ENCODE measurements at regions not wholly inside any gene's neighbourhood (a gene's known extent, or its start where the extent isn't known, plus 50 kb on each side); places are given as distances from the start of the nearest gene placed in this dataset.

GRCh38 chr16:86089334-86089900, 190.5 kb downstream of the IRF8 start:
- DNase-seq (ENCODE audit: low read depth): no peak

GRCh38 chr16:86089991-86090390, 191.0 kb downstream of the IRF8 start:
- DNase-seq (ENCODE audit: low read depth): no peak

- no peak for DNase-seq (ENCODE audit: low read depth)
Observed at GRCh38 chr16:86090461-86091170, 191.7 kb downstream of the IRF8 start.

GRCh38 chr16:86091976-86092375, 193.0 kb downstream of the IRF8 start:
- no peak for DNase-seq (ENCODE audit: low read depth)

GRCh38 chr16:86092586-86093480, 193.9 kb downstream of the IRF8 start:
- no peak for DNase-seq (ENCODE audit: low read depth)

- no peak for DNase-seq (ENCODE audit: low read depth)
Observed at GRCh38 chr16:86093801-86094750, 195.1 kb downstream of the IRF8 start.

GRCh38 chr16:86095131-86095752, 196.3 kb downstream of the IRF8 start:
- DNase-seq (ENCODE audit: low read depth): no peak

- DNase-seq (ENCODE audit: low read depth): no peak
Observed at GRCh38 chr16:86095906-86096485, 197.0 kb downstream of the IRF8 start.

- no peak for DNase-seq (ENCODE audit: low read depth)
Observed at GRCh38 chr16:86096850-86097249, 197.9 kb downstream of the IRF8 start.

- no peak for DNase-seq (ENCODE audit: low read depth)
Observed at GRCh38 chr16:86099326-86099725, 200.4 kb downstream of the IRF8 start.

GRCh38 chr16:86100205-86101136, 201.5 kb downstream of the IRF8 start:
- no peak for DNase-seq (ENCODE audit: low read depth)

GRCh38 chr16:86101137-86101896, 202.4 kb downstream of the IRF8 start:
- DNase-seq (ENCODE audit: low read depth): no peak

GRCh38 chr16:86101897-86102157, 202.9 kb downstream of the IRF8 start:
- DNase-seq (ENCODE audit: low read depth): no peak

- DNase-seq (ENCODE audit: low read depth): no peak
Observed at GRCh38 chr16:86103320-86103719, 204.4 kb downstream of the IRF8 start.

- DNase-seq (ENCODE audit: low read depth): no peak
Observed at GRCh38 chr16:86104537-86105048, 205.6 kb downstream of the IRF8 start.

- no peak for DNase-seq (ENCODE audit: low read depth)
Observed at GRCh38 chr16:86107215-86107825, 208.4 kb downstream of the IRF8 start.

GRCh38 chr16:86108062-86108461, 209.1 kb downstream of the IRF8 start:
- DNase-seq (ENCODE audit: low read depth): no peak

- no peak for DNase-seq (ENCODE audit: low read depth)
Observed at GRCh38 chr16:86110134-86110533, 211.2 kb downstream of the IRF8 start.

Data from M059J (cell line).